Panc1 (cell line): ENCODE measurements at regions not wholly inside any gene's neighbourhood (a gene's known extent, or its start where the extent isn't known, plus 50 kb on each side); places are given as distances from the start of the nearest gene placed in this dataset.

Experiments used
- ATAC-seq: fragments of 200-7000 bp; cut with Tn5 transposase; 2 replicates; pipeline ENCODE4 v1.9.1; 2020; ENCODE audit warnings: mild to moderate bottlenecking, moderate library complexity
- BruUV-seq: library from RNA; stranded (reverse); fragments of 400-500 nt; replicated peaks from 2 replicates; lab custom pipeline; 2021; lab: Mats Ljungman, UMichigan
- CTCF ChIA-PET: fragments of 300-600 bp; sonication (Branson Sonifier 250); formaldehyde crosslinking; loops from one replicate; lab custom pipeline; 2022; ENCODE audit warnings: antibody characterized with exemption; lab: Charles Lee
- POLR2A ChIA-PET: fragments of 300-600 bp; sonication (Branson Sonifier 250); formaldehyde crosslinking; loops from one replicate; lab custom pipeline; 2022; ENCODE audit warnings: antibody characterized with exemption; lab: Charles Lee
- DNase-seq: peaks from one replicate; pipeline ENCODE4 v3.0.0-alpha.2; 2010; ENCODE audit warnings: low read depth, low spot score
- H3K27ac ChIP-seq: 2 replicates; pipeline ENCODE4 v1.5.1; 2011; ENCODE audit warnings: mild to moderate bottlenecking, low read length, inconsistent platforms
- H3K27me3 ChIP-seq: fragments of 200-500 bp; sonication (Bioruptor generic); 2 replicates; pipeline ENCODE4 v1.6.0; 2014; ENCODE audit warnings: low read length, inconsistent platforms; ENCODE audit not compliant: control insufficient read depth, insufficient read depth
- H3K36me3 ChIP-seq: fragments of 200-500 bp; sonication (Bioruptor generic); 2 replicates; pipeline ENCODE4 v1.5.1; 2014; ENCODE audit warnings: inconsistent platforms, mild to moderate bottlenecking, low read length, moderate library complexity; ENCODE audit not compliant: control insufficient read depth, insufficient read depth
- H3K4me1 ChIP-seq: 2 replicates; pipeline ENCODE4 v1.5.1; 2011; ENCODE audit warnings: inconsistent platforms, mild to moderate bottlenecking, low read length, moderate library complexity; ENCODE audit not compliant: control insufficient read depth, insufficient read depth
- H3K4me3 ChIP-seq, 2 experiments: 2 replicates each; pipeline ENCODE4 v1.5.1; 2011 to 2012; ENCODE audit warnings: low read depth in 2 of 2, low read length in 2 of 2, mild to moderate bottlenecking in 2 of 2, inconsistent platforms in 1 of 2, moderate library complexity in 1 of 2
- H3K9me3 ChIP-seq: fragments of 200-500 bp; sonication (Bioruptor generic); 2 replicates; pipeline ENCODE4 v1.5.1; 2014; ENCODE audit warnings: low read depth, mild to moderate bottlenecking, inconsistent platforms, low read length, moderate library complexity; ENCODE audit not compliant: control insufficient read depth, insufficient read depth
- CTCF ChIP-seq: fragments of 450-650 bp; IDR thresholded peaks from 2 replicates; pipeline ENCODE4 v1.5.1; 2017; ENCODE audit warnings: mild to moderate bottlenecking
- POLR2AphosphoS5 ChIP-seq: IDR thresholded peaks from 2 replicates; pipeline ENCODE4 v1.6.1; 2012; ENCODE audit warnings: mild to moderate bottlenecking, low read depth, low read length, moderate library complexity
- REST ChIP-seq, 2 experiments: IDR thresholded peaks; 2 replicates each; pipeline ENCODE4 v1.6.1; 2011 to 2012; ENCODE audit warnings: low read depth in 2 of 2, control low read depth in 1 of 2, low read length in 1 of 2, mild to moderate bottlenecking in 1 of 2, moderate library complexity in 1 of 2; ENCODE audit not compliant: insufficient read depth in 1 of 2
- SIN3A ChIP-seq: IDR thresholded peaks from 2 replicates; pipeline ENCODE4 v1.6.1; 2012; ENCODE audit warnings: low read depth, mild to moderate bottlenecking, low read length, moderate library complexity, borderline replicate concordance; ENCODE audit not compliant: insufficient read depth
- TCF7L2 ChIP-seq: IDR thresholded peaks from 2 replicates; pipeline ENCODE4 v1.6.1; 2011; ENCODE audit warnings: mild to moderate bottlenecking, low read depth, low read length, inconsistent platforms
- in situ Hi-C: cut with HindIII; loops from 2 replicates; pipeline ENCODE4 v1.10.0; 2016; ENCODE audit warnings: low sequenced_read_pairs, low pct_unique_long_range_greater_than_20kb
- intact Hi-C: fragments of 100-400 bp; cut with micrococcal nuclease; formaldehyde crosslinking; loops from one replicate; pipeline ENCODE4 v1.10.0; 2022; ENCODE audit not compliant: unreplicated experiment

DNA sequence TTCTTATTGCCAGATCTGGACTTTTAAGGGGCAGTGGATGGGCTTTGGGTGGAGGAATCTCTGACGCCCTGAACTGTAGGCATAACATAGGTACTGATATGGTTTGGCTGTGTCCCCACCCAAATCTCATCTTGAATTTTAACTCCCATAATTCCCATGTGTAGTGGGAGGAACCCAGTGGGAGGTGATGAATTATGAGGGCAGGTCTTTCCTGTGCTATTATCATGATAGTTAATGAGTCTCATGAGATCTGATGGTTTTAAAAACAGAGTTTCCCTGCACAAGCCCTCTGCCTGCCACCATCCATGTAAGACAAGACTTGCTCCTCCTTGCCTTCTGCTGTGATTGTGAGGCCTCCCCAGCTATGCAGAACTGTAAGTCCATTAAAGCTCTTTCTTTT, 160.0 kb upstream of the CRY1 start:
- DNase-seq, result no peak
- no TSS peak for BruUV-seq
- H3K27ac ChIP-seq, result no peak overlapping the region
- H3K9me3 ChIP-seq, result no peaks in the 10 kb centered on the region
- in situ Hi-C loops, result no loop called here
- H3K4me3 ChIP-seq, result no peak overlapping the region
- H3K36me3 ChIP-seq, result no peaks in the 10 kb centered on the region
- CTCF ChIA-PET, result no interaction called here
- no peaks in the 10 kb centered on the region for H3K4me1 ChIP-seq
- intact Hi-C loops, result no loop called here
- no peaks in the 10 kb centered on the region for H3K27me3 ChIP-seq
- POLR2A ChIA-PET, result no interaction called here
- ATAC-seq, result no peak
- TF ChIP-seq REST (IDR thresholded peaks at IDR 0.05; ENCODE audit: insufficient read depth in 1 of 2, low read depth in 2 of 2, low read length in 1 of 2) (no peak), CTCF (no peak), SIN3A (no peak), TCF7L2 (no peak), POLR2AphosphoS5 (no peak)

DNA sequence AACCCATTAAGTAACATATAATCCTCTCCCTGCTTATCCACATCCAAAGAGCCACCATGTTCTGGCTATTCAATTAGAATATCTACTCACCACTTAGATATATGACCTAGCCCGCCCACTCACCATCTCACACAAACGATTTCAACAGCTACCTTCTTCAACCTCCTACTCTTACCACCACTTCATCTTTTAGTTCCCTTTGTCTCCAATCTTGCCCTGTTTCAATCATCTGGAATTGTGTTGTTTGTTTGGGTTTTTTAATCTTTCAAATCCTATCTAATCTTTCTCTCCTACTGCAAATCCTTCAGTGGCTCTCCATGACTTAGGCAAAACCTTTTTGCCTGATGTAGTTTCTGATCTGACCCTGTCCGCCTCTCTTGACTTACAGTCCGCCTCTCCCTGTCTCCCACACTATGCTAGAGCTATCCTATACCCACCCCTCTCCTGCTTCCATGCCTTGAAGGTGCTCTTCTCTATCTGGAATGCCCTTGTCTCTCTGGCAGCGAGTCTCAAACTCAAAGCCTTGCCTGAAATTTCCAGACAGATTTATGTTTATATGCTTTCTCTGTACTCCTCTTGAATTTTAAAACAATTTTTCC, 161.0 kb upstream of the CRY1 start:
- intact Hi-C loops, result no loop called here
- no peak overlapping the region for H3K27ac ChIP-seq
- H3K4me3 ChIP-seq, result no peak overlapping the region
- BruUV-seq, result no TSS peak
- ChIA-PET CTCF (interaction anchor here (0.7 kb wide), 1 partner anchor 123 kb away, joined by 3 read pairs; no protein-coding TSS in a partner anchor), POLR2A (no interaction called here)
- H3K9me3 ChIP-seq, result no peaks in the 10 kb centered on the region
- H3K27me3 ChIP-seq, result peaks cover 2% of the 10 kb centered on the region
- H3K36me3 ChIP-seq, result no peaks in the 10 kb centered on the region
- in situ Hi-C loops, result no loop called here
- TF ChIP-seq REST (IDR thresholded peaks at IDR 0.05; ENCODE audit: insufficient read depth in 1 of 2, low read depth in 2 of 2, low read length in 1 of 2) (no peak), TCF7L2 (no peak), SIN3A (no peak), CTCF (no peak), POLR2AphosphoS5 (no peak)
- ATAC-seq (no peak), DNase-seq (no peak)
- H3K4me1 ChIP-seq, result no peaks in the 10 kb centered on the region
